ENCODE measurements at regions not wholly inside any gene's neighbourhood (a gene's known extent, or its start where the extent isn't known, plus 50 kb on each side); places are given as distances from the start of the nearest gene placed in this dataset.

- TF ChIP-seq CTCF (IDR thresholded peaks at IDR 0.05) = no peak
- no peak overlapping the region for H3K27ac ChIP-seq
- no peaks in the 10 kb centered on the region for H3K9me3 ChIP-seq
- intact Hi-C loops (cut with DNase I) = no loop called here
- no peaks in the 10 kb centered on the region for H3K36me3 ChIP-seq
- H3K4me1 ChIP-seq = no peaks in the 10 kb centered on the region
- no peak for ATAC-seq
- no peak for DNase-seq
- peaks cover 0 to 13% of the 10 kb centered on the region in 2 donors for H3K27me3 ChIP-seq
- H3K4me3 ChIP-seq = no peak overlapping the region
Measured at GRCh38 chr2:71891155-71891554, 256.5 kb downstream of the CYP26B1 start.

GRCh38 chr2:71889759-71890684 is 257.6 kb downstream of the CYP26B1 start:
- ATAC-seq (peak; percentile 71), DNase-seq (no peak)
- H3K27ac ChIP-seq = no peak overlapping the region
- H3K4me3 ChIP-seq = no peak overlapping the region
- peaks cover 0 to 6% of the 10 kb centered on the region in 2 donors for H3K9me3 ChIP-seq
- intact Hi-C loops (cut with DNase I) = no loop called here
- peaks cover 0 to 13% of the 10 kb centered on the region in 2 donors for H3K27me3 ChIP-seq
- no peak for TF ChIP-seq CTCF (IDR thresholded peaks at IDR 0.05)
- no peaks in the 10 kb centered on the region for H3K4me1 ChIP-seq
- no peaks in the 10 kb centered on the region for H3K36me3 ChIP-seq

- DNase-seq = no peak
- Histone ChIP-seq H3K4me3 (no peak overlapping the region), H3K4me1 (peaks cover 0 to 3% of the 10 kb centered on the region in 2 donors), H3K27ac (no peak overlapping the region), H3K27me3 (peaks cover 0 to 13% of the 10 kb centered on the region in 2 donors), H3K9me3 (peaks cover 0 to 6% of the 10 kb centered on the region in 2 donors), H3K36me3 (no peaks in the 10 kb centered on the region)
- ATAC-seq = no peak
- no peak for TF ChIP-seq CTCF (IDR thresholded peaks at IDR 0.05)
- intact Hi-C loops (cut with DNase I) = no loop called here
Measured at GRCh38 chr2:71888751-71889445, 258.8 kb downstream of the CYP26B1 start.

GRCh38 chr2:71887196-71887595 is 260.5 kb downstream of the CYP26B1 start:
- DNase-seq (no peak), ATAC-seq (no peak)
- peaks cover 0 to 20% of the 10 kb centered on the region in 2 donors for H3K4me1 ChIP-seq
- intact Hi-C loops (cut with DNase I) = no loop called here
- H3K4me3 ChIP-seq = no peak overlapping the region
- H3K27me3 ChIP-seq = peaks cover 0 to 5% of the 10 kb centered on the region in 2 donors
- no peak for TF ChIP-seq CTCF (IDR thresholded peaks at IDR 0.05)
- no peak overlapping the region for H3K27ac ChIP-seq
- H3K9me3 ChIP-seq = peaks cover 0 to 6% of the 10 kb centered on the region in 2 donors
- H3K36me3 ChIP-seq = no peaks in the 10 kb centered on the region

GRCh38 chr2:71886241-71886640 is 261.4 kb downstream of the CYP26B1 start:
- H3K4me3 ChIP-seq = no peak overlapping the region
- ATAC-seq = no peak
- intact Hi-C loops (cut with DNase I) = no loop called here

More at GRCh38 chr2:71886241-71886640, 261.4 kb downstream of the CYP26B1 start:
- Histone ChIP-seq H3K36me3 (no peaks in the 10 kb centered on the region), H3K9me3 (peaks cover 0 to 6% of the 10 kb centered on the region in 2 donors), H3K4me1 (peaks cover 0 to 20% of the 10 kb centered on the region in 2 donors), H3K27ac (no peak overlapping the region), H3K27me3 (peaks cover 0 to 4% of the 10 kb centered on the region in 2 donors)
- DNase-seq = no peak
- no peak for TF ChIP-seq CTCF (IDR thresholded peaks at IDR 0.05)

All from left lung (tissue), 4 donors.